Stimulated activated CD4-positive, alpha-beta T cell treated with anti-CD3 and anti-CD28 coated beads, Interleukin-12 subunit alpha, Interleukin-12 subunit beta, amount 100 ng/mL, for 48 hours (primary cell): ENCODE measurements at regions not wholly inside any gene's neighbourhood (a gene's known extent, or its start where the extent isn't known, plus 50 kb on each side); places are given as distances from the start of the nearest gene placed in this dataset.
"Not testable (repeated sequence)": the region's sequence is repeated elsewhere in the genome, so short reads cannot be mapped to it uniquely, and the experiment has no call there.

Experiments
- DNase-seq, 3 donors: peaks; one replicate each; pipeline ENCODE4 v3.0.0-alpha.2; 2020; ENCODE audit warnings: low read depth in 2 of 3, low spot score in 1 of 3

DNA sequence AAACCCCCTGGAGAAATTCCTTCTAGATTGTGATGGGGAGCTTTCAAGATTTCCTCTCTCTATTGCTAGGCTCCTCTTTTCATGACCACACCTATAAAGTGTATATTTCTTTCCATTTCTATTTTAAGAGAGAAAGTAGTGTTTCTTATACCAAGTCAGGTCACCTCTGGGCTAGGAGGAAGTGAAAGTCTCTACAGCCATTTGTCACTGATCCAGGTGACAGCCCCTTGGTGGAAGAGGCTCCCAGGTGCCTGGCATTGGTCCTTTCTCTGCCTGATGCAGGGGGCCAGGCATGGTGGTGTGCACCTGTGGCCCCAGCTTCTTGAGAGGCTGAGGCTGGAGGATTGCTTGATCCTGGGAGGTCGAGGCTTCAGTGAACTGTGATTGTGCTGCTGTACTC is 64.7 kb downstream of the DHCR7 start:
- no peak for DNase-seq

DNA sequence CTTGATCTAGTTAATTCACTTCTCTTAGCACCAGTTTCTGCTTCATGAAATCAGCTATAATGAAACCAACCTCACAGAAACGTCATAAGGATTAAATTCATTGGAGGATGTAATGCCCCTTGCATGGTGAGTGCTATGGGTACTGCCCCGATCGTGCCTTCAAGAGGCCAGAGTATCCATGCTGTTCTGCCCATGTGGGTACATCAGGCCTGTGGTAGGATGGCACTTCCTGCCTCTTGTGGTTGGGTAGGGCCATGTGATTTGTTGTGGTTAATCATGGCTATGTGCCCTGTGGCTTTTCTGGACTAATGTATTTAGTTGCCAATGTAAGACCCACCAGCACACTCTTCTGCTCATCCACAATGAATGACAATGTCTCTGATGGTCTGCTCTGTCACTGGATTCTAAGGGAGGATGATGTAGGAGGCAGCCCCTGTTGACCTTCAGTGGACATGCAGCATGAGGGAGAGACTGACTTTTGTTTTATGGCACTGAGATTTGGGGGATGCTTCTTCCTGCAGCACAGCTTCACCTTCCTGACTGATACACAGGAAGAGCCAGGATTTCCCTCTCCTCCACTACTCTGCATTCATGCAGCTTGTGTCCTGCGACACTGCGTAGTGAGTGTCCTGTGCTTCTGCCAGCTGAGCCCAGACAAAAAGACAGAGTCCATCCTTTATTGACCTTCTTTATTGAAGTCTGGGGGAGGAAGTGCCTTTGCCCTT is 66.2 kb downstream of the DHCR7 start:
- no peak for DNase-seq

DNA sequence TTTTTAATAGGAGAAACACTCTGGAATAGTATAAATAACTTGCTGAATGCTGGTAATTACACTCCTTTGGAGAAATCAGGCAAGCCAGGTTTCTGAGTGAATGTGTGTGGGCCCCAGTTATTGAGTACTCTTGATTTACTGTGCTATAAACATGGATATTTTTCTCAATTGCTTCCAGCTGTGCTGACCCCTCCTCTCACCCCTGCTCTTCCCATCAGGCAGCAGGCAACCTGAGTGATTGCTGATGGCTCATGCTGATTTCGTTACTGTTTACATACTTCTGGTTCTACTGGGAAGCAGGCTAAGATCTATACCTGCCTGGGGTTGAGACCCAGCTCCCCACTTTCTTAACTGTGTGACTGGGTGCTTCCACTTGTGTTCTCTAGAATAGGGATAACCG is 68.5 kb downstream of the DHCR7 start:
- DNase-seq, result no peak

DNA sequence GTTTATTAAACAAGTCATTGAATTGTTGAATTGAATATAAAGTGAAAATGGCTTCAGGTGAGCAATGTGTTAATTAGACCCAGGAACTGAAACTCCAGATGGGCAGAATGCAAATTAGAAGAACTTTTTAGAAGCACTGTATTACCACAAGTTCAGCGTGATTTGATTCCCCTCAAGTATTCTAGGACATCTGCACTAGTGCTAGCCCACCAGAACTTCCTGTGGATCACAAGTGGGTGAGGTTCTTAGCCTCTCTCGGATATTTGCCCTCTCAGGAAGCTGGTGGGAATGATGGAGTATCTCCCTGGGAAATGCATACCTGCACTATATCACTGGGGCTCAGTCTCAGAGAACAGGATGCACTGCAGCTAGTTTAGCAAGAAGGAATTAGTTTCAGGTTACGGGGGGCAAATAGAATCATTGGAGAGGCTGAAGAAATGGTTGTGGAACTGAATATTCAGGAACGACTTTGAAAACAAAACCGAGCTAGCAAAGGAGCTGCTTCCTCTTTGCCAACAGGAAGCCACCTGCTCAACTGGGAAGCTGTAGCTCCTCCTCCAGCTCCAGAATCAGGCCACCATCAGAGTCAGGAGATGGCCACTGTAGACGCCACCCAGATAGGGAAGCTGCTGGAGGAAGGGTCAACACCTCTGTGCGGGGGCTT is 74.3 kb downstream of the DHCR7 start:
- DNase-seq, result no peak

DNA sequence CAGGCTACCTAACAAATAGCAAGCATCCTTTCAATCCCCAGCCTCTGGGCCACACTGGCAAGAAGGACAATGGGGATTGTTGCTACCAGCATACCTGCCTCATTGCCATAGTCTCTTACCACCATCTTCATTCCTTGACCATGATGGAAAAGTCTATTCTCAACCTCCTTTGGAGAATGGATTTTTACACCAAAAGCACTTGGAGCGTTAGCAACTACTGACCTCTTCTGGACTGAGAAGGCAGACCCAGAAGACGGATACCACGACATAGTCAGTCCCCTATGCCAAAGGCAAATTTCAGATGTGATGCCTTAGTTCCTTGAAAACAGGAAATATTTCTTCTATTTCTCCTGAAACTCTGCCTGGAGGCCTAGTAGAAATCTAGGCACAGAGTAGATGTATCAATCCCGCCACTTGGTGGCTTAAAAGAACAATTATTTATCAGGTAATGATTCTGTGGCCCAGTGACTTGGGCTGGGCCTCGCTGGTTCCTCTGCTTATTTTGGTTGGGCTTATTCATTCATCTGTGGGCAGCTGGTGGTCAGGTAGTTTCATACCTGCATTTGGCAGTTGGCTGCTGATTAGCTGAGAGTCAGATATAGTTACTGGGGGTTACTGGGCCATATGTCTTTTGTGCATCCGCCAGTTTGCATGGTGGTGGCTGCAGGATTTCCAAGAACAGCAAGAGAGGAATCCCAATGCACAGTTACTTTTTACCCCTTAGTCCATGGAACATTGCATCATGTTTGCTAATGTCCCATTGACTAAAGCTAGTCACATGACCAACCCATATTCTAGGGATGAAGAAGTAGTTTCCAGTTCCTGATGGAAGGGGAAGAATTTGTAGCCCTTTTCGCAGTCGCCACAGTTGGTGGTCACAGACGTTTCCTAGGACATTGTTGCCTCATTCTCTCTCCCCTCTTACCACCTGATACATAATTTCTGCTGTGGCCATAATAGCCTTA is 75.2 kb downstream of the DHCR7 start:
- DNase-seq, result no peak

DNA sequence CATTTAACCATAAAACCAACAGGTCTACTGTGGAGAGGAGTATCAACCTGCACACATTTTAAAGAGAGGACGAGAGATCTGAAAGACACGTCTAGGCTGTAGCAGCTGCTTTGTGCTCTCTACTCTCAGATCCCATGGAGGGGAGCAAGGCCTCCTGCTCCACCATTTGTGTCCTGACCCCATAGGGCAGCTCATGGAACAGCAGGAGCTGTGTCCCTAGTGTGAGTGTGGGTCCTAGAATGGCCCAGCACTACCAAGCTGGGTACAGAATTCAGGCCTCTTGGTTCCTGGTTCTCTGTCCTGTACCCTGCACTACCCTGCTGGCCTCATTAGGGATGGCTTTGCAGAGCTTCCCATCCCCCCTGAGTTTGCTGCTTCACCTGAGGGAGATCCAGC is 76.5 kb downstream of the DHCR7 start:
- DNase-seq, result no peak

DNA sequence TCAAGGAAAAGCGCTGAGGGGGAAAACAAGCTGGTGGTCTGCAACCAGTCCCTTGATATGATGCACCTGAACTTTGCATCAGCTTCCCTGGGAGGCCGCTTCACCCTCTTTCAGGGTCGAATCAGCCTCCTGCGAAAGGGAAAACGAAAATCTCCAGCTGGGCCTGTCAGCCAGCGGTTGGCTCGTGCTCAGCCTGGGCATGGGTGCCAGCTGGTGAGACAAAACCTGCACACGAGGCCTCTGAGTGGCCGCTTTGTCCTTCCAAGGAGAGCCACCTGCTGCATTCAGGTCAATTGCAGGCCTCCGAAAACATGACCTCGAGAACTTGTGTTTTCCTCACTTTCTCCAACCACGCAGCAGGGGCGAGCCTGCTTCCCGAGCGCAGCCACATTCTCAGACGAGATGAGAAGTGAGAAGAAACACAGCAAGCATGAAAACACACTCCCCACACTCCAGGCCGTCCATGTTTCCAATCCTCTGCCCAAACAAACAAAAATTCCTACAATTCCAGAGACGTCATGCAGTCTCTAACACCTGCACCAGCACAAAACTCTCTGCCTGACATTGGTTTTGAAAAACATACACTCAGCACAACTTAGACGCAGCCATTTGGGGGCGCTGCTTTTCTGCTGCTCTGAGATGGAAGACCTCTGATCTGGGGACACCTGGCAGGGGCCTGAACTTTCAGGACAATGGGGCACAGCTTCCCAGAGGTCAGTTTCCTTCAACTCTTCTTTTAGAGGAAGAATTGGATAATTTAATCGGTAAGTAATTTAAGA is 77.1 kb downstream of the DHCR7 start:
- DNase-seq, result no peak

DNA sequence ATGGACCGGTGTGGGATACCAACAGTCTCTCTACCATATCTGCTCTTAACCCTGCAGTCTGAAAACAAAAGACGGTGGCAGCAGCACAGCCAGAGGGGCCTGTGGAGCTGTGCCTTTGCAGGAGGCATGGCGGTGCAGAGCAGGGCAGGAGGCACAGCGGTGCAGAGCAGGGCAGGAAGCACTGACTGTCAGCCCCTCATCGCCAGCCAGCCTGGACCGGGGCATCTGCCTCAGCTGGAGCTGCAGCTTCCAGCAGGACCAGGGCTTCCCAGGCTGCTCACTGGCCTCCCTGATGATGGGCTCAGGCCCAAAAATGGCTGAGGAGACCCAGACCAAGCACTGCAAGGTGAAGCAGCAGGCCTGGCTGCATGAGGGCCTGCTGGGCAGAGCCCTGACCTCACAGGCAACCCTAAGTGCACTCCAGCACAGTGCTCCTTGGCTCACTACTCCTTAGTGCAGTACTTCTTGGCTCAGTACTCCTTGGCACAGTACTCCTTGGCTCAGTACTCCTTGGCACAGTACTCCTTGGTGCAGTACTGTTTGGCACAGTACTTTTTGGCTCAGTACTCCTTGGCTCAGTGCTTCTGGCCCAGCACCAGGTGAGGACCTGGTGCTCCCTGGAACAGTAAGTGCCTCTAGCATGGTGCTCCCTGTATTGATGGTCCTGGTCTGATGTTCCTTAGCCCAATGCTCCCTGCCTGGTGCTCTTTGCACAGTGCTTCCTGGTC is 78.0 kb downstream of the DHCR7 start:
- DNase-seq, result no peak

DNA sequence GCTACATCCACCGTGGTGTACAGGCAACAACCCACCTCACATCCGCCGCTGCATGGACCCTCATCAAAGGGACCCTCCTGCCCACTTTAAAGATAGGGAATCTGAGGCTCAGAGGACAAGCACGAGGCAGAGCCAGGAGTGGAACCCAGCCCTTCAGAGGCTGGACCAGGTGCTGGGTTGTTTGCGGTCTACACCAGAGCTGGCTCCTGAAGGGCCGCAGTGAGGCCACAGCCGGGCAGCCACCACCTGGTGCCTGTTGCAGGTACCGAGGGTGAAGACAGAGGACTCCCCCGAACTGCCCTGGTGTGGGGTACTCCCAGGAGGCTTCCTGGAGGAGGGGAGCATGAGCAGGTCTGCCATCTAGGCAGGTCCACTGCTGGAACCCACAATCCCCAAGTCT is 78.8 kb downstream of the DHCR7 start:
- no peak for DNase-seq

DNA sequence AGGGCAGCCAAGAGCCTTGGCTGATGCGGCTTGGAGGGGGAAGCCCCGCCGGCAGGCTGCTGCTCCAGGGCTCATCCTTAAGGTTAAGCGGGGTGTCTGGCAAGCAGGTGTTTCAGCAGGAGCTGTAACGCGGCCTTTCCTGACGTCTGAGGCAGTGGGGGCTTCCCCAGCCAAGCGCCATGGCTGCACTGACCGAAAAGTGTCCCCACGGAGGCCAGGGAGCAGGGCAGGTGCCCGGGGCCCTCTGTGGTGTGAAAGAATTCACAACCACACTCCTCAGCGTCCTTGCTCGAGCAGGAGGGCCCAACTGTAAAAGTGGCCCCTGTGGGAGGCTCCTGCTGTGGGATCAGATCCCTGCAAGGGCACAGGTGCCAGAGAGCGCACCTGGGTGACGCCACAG is 79.2 kb downstream of the DHCR7 start:
- no peak for DNase-seq

DNA sequence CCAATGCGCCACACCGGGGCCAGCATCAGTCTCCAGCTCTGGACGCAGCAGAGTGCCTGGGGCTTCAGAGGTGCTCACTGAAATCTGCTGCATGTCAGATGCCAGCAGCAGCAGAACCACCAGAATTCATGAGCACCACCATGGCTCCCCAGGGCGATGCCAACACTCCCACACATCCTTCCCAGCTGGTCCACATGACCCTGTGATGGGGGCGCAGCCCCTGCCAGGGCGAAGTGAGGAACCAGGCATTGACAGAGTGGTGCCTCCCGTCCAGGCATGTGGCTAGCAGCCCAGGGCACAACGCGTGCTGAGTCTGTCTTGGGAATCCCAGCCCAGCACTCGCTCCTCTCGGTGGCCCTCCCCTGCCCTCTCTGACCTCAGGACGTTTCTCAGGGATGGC is 80.4 kb downstream of the DHCR7 start:
- DNase-seq, result no peak

DNA sequence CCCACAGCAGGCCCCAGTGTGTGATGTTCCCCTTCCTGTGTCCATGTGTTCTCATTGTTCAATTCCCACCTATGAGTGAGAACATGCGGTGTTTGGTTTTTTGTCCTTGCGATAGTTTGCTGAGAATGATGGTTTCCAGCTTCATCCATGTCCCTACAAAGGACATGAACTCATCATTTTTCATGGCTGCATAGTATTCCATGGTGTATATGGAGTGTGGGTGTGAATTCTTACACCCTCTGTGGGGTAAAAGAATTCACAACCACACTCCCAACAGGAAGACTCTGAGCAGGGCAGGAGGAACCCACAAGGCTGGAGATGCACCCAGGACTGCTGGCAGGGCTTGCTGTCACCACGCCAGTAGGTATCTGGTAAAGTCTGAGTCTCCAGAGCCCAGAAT is 80.9 kb downstream of the DHCR7 start:
- DNase-seq, result not testable (repeated sequence)

DNA sequence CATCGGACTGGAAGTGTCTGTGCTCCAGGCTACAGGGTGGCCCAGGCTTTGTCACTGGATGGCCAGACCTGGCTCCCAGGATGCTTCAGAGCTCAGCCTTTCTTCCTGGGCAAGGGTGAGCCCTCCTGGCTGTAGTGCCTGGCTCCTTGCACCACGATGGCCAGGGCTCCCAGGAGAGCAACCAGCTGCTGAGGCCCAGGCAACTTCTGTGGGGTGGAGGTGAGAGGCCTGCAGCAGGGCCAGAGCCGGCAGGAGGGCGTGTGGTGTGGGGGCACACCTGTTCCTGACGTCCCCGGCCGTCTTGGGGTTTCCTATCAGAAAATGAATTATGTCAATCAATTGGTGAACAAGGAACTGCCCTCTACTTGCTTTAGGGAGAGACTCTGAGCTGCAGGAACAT is 82.1 kb downstream of the DHCR7 start:
- DNase-seq, result no peak

DNA sequence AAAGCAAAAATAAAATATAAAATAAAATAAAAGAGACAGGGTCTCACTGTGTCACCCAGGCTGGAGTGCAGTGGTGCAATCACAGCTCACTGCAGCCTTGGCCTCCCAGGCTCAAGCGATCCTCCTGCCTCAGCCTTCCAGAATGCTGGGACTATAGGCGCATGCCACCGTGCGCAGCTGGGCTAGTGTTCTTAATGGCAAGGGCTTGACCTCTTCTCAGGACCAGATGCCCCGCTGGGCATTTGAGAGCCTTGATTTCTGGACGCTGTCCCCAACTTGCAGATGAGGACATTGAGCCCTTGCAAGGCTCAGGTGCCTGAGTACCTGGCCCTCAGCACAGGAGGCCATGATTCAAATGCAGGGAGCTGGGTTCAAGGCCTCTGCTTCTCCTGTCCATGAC is 82.6 kb downstream of the DHCR7 start:
- DNase-seq, result no peak

DNA sequence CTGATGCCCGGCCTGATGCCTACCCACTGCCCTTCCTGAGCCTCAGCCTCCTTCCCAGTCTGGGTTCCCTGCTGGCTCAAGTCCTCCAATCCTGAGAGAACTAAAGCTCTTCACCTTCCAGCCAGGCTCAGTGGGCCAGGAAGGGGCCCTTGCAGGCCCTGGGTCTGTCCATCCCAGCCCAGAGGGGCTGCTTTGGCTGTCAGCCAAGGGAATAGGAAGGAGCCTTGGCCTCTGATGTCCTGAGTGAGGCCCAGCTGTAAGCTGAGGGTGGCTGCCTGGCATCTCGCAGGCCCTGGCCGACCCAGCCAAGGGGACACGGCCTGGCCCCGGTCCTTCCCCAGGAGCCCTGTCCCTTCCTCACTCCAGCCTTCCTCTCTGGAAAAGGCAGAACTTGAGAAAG is 83.4 kb downstream of the DHCR7 start:
- DNase-seq, result no peak

DNA sequence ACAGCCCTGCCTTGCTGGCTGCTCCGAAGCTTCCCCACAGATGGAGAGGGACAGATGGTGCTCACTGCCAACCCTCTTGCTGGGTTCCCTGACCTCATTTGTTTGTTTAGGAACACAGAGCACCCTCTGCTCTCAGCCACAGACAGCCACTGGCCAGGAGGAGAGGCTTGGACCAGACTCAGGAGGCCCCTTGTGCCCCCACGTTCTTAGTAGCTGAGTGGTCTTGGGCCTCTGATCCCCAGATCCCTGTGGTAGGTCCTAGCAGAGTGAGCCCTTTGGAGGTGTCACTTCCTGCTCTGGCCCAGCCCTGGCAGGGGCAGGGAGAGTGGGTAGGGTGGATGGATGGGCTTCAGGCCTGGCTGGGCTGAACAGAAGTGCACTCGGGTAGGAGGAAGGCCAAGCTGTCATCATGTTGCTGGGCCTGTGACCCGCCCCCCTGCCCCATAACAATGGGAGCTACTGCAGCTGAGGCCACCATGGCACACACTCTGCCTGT is 84.0 kb downstream of the DHCR7 start:
- DNase-seq, result no peak

DNA sequence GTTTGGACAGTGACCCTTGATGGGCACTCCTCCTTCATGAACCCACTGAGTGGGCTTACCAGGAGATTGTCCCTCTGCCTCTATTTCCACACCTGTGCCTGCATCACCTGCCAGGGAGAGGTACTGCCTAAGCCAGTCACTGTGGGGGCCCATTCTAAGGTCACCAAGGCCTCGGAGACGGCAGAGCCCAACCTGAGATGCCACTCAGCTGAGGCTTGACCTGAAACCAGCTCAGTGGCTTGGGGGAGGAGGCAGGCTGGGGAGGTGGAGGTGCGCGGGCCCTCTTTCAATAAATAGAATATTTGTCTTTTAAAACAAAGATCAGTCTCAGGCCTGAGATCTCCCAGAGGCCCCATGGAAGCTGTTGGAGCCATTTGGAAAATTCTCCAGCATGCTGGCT is 84.5 kb downstream of the DHCR7 start:
- DNase-seq, result no peak

DNA sequence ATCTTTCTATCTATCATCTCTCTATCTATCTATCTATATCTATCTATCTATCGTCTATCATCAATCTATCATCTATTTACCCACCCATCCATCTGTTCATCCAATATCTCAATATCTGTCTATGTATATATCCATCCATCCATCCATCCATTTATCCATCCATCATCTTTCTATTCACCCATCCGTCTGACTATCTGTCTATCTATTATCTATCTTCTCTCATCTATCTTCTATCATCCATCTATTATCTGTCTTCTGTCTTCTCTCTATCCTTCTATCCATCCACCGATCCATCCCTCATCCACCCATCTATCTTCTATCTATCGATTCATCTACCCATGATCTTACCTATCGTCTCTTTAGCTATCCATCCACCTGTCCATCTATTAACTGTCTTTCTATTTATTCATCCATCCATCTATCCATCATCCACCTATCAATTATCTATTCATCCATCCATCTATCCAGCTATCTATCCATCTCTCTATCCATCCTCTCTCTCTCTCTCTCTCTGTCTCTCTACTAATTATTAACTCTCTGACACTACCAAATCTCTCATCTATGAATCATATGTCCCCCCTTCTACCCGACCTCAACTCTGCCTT is 89.1 kb downstream of the DHCR7 start:
- DNase-seq, result no peak

DNA sequence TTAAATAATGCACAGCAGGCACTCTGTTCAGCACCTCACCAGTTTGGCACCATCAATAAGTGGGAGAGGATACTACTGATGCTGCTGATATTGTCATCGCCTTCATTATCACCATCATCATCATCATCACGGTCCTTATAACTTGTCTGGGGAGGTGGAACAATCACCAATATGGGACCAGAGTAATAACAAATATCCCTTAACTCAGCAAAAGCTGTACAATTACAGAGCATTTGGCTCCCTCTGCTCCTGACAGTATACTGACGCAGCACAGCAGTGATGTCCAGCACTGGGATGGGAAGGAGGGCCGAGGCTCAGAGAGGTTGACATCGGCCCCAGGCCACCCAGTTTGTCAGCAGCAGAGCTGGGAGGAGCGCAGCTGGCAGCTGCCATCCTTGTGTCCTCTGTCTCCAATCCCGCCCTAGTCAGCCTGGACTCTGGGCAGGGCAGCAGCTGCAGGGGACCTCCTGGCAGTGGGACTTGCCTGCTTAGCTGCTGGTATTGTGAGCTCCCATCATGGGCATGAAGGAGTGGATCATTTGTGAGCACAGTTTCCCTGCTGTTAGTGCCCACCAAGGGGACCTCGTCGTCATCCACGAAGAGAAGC is 90.0 kb downstream of the DHCR7 start:
- no peak for DNase-seq

DNA sequence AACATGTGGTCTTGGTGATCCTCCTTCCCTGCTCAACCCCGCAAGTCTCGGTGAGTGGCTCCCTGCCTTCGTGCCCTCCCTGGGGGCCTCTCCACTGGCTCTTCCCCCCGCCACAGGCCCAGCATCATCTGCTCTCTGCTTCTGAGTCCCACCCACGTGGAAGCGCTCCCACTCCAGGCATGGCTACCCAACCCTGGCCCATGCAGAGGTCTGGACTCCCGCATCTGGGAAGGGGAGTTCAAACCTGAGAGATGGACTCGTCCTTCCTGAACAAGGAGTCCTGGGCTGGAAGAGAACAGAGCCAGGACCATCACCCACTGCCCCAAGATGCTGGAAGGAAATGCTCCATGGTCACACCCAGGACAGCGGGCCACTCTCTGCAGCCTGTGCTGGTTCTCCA is 90.8 kb downstream of the DHCR7 start:
- no peak for DNase-seq
